ENCODE measurements at regions not wholly inside any gene's neighbourhood (a gene's known extent, or its start where the extent isn't known, plus 50 kb on each side); places are given as distances from the start of the nearest gene placed in this dataset.

GRCh38 chr22:46054091-46055073, 77.4 kb upstream of the WNT7B start:
- DNase-seq (ENCODE audit: low read depth, low spot score), result no peak

DNA sequence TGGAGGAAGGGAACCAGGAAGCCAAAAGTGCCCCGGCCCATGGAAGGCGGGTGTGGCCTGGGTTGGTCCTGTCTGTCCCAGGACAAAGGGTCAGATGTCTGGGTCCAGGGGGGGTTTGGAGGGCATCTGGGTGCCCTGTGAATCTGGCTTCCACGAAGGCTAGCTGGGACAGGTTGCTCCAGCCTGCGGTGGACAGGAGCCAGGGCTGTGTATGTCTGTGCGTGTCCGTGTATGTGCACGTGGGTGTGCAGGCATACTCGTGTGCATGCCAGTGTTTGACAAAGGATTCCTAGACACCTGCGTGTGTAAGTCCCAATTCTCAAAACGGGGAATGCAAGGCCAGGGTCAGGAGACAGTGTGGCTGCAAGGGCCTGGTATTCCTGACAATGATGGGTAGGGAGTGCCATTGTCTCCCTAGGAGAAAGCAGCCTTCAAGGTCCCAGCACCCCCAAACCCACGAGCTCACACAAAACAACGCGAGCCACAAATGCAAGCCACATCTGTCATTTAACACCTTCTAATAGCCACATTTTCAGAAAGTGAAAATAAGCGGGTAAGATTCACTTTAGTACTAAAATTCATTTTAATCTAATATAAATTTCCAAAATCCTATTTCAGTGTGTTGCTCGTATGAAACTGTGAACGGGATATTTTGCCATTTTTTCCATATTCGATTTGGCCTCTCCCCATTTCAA, 78.4 kb upstream of the WNT7B start:
- DNase-seq (ENCODE audit: low read depth, low spot score), result no peak

DNA sequence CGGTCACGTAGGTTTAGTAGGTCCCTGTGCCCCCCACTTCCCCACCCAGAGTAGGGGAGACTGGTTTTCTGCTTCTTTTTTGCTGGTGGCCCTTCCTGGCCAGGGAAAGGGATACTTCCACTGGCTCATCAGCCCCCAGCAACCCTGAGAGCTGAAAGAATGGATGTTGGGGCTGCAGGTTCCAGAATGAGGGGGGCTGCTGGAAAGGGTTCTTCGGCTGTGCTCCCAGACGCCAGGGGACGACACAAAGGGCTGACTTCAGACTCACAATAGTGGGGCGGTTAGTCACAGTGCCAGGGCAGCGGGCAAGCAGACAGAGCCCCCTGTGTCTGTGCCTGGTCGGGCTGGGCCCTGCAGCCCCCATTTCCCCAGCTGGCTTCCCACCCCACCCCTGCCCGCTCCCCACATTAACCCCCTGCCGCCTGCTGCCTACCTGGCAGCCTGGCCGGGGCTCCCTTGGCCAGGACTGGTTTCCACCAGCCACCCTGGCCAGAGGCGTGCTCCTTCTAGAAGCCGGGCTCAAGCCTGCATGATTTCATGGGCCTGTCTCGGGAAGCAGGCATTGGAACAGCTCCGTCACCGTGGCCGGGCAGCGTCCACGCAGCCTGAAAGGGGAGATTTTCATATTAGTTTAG, 79.1 kb upstream of the WNT7B start:
- DNase-seq (ENCODE audit: low read depth, low spot score), result no peak

- DNase-seq (ENCODE audit: low read depth, low spot score), result no peak
These were observed 79.7 kb upstream of the WNT7B start for GRCh38 chr22:46056546-46057245.

- no peak for DNase-seq (ENCODE audit: low read depth, low spot score)
These were observed 80.5 kb upstream of the WNT7B start for GRCh38 chr22:46057246-46058090.

DNA sequence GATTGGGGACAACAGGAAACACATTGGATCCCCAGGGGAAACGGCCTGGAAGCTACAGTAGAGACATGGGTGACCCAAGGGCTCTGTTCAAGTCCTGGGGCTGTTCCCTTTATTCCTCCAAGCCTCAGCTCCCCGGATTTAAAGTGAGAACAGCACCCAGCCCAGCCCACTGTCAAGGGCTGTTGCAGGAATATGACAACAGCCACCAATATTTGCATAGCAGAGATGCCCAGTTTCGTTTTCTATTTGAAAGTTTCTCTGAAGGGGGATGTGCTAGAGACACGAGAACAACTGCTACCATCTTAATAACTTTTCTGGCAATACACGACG, 81.1 kb upstream of the WNT7B start:
- DNase-seq (ENCODE audit: low read depth, low spot score), result no peak

GRCh38 chr22:46058591-46059519, 81.9 kb upstream of the WNT7B start:
- DNase-seq (ENCODE audit: low read depth, low spot score), result no peak

DNA sequence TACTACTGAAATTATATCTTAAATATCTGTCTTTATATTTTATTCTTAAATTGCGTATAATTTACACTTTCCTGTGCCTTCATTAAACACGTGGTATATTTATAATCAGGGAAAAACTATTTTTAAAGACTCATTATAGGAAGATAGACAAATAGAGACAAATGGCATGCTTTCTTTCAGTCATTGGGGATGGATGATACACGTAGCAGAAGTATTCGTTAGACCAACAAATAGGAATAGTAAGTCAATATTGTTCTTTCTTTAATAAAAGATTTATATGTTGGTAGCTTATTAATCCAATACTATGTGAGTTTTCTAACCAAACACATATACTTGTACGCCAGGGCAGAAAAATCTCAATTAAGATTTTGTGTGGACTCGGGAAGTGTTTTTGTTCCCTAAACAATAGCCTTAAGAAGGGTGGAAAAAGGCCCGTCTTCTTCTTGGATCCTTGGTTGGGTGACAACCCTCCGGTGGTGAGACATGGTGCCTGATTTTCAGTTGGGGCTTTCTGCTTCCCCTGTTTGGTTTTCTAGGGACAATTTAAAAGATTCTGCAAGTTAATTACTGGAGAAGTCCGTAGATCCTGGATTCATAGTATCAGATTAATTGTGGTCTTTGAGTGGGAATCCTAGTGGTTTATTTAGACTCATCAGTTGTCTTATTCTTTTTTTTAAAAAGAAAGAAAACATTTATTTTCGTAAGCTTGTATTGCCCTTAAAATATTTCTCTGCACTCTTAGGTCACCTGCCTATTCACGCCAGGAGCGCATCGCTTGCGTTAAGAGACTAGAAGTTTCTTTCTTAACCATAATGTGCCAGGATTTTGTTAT, 83.5 kb upstream of the WNT7B start:
- no peak for DNase-seq (ENCODE audit: low read depth, low spot score)

DNA sequence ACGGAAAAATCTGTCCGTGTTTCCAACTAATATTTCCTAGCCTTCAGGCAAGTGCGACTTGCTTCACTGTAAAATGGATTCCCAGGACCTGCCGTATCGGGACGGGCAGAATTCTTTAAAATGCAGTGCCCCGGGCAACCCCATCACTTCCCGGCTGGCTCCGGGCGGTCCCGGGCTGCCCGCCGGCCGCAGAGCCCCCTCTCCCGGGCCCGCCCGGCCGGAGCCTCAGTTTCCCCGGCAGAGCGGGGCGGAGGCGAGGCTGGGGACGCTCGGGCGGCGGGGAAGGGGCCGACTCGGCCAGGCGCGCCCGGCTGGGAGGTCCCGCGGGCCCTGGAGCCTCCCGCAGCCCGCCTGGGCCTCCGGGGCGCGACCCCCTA, 84.2 kb upstream of the WNT7B start:
- no peak for DNase-seq (ENCODE audit: low read depth, low spot score)

DNA sequence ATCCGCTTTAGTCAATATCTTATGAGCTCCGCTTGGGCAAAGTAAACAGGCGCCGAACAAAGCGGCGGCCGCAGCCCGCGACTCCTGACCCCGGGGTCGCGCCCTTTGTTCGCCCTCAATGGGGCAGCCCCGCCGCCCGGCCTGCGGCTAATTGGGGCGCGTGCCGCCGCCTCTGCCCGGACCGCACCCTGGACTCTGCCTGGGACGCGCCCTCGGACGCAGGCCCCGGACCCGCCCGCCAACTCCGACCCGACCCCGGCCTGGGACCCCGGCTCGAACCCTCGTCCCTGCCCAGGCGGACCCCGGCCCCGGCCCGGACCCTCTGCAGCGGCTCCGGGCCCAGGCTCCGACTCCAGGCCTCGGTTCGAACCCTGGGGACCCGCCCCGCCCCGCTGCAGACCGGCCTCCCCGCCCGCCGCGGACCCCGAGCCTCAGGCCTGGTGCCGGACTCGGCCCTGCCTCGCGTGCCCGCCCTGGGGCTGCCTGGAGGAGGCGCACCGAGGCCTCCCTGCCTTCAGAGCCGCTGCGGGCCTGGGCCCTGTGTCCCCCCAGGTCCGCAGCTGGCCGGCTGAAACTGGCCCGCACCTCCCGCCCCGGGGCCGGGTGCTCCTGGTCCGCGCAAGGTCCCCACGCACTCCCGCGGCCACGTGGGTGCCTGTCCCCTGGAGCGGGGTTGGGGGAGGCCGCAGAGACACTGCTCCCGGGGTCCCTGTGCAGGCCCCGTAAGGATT, 84.7 kb upstream of the WNT7B start:
- no peak for DNase-seq (ENCODE audit: low read depth, low spot score)

DNA sequence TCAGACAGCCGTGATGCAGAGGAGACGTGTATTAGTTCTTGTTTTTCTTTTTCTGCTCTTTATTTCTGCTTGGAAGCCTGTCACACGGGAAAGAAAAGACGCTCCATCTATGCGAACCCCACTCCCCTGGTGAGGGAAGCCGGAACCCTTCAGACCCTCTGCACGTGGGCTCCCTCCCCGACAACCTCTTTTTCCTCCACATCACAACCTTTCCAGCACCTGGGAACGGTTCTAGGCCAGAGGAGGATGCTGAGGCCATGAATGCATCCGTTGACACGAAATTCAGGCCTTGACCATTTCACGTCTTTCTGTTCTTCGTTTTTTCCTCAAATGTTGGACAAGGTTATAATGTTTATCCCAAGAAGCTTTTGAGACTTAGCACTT, 85.3 kb upstream of the WNT7B start:
- no peak for DNase-seq (ENCODE audit: low read depth, low spot score)

GRCh38 chr22:46062971-46063631, 86.1 kb upstream of the WNT7B start:
- no peak for DNase-seq (ENCODE audit: low read depth, low spot score)

- DNase-seq (ENCODE audit: low read depth, low spot score), result no peak
These were observed 86.5 kb upstream of the PPARA start for GRCh38 chr22:46063846-46064227.

DNA sequence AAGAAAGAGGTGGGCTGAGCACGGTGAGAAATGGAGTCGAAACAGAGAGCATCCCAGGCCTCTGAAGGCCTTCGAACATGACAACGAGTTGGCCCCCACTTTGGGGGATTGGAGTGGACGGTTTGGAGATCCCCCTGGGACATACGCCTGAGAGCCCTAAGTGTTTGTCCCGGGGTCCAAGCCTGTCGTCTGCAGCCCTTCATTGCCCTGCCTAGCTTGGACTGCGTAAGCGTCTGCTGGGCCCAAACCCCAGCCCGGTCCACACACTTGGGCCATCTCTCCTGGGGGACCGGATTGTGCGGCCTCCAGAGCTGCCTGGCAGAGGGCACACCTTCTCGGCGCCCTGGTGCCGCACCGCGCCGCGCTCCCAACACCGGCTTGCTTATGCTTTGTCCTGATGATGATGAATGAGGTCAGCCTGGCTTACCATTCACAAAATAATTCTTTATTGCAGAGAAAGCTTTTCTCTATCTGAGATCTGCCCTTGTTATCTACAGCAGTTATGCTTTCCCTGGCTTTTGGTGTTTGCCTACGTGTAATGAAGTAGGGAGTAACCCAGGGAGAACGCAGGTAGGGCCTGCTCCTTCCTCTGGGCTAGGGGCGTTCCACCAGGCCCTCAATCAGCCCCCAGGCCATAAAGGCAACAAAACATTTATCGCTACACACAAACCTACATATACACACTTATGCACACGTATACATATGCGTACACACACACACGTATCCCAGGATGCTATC, 85.9 kb upstream of the PPARA start:
- DNase-seq (ENCODE audit: low read depth, low spot score), result no peak

GRCh38 chr22:46064966-46065666, 85.2 kb upstream of the PPARA start:
- no peak for DNase-seq (ENCODE audit: low read depth, low spot score)

DNA sequence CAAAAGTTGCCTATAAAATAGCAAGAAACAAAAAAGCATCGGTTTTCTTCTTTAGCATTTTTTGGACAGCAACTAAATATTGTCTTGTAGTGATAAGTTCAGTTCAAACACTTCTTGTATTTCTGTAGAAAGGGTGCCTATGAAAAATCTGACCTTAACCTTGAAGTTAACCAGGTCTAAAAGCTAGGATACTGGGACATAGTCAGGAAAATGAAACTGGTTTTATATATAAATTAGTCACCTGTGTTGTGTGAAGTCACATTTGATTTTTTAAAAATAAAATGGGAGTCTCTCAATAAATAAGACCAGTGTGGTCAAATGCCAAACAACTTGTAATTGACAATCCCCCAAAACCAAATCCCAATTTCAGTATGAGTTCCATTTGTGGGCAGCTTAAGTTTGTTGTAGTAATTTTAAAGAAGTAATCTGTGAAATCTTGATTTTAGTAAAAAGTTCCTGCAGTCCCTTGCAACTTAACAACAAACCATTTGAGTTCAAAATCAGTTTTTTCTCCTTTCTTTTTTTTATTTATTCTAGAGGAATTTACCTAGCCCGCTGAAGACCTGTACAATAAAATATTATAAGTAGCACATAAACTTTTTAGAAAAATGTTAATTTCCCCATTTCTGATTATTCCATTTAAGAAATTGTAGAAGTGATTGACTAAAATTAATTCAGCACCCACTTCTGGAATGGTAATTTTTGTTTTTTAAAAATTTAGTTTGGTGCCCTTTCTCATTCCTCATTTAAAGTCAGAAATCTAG, 84.5 kb upstream of the PPARA start:
- no peak for DNase-seq (ENCODE audit: low read depth, low spot score)

All from brain pericyte (primary cell).